ENCODE measurements at regions not wholly inside any gene's neighbourhood (a gene's known extent, or its start where the extent isn't known, plus 50 kb on each side); places are given as distances from the start of the nearest gene placed in this dataset.

GRCh38 chr9:13613296-13613695 lies 333.8 kb upstream of the MPDZ start:
- TF ChIP-seq NKRF (conservative IDR thresholded peaks at IDR 0.05) (no peak), CTCF (IDR thresholded peaks at IDR 0.05 in 2 of 3, conservative IDR thresholded peaks at IDR 0.05 in 1 of 3; ENCODE audit: control insufficient read depth in 2 of 3, extremely low read depth in 1 of 3, insufficient read depth in 1 of 3, low read depth in 3 of 3, low read length in 3 of 3) (no peak), NFYB (IDR thresholded peaks at IDR 0.05; ENCODE audit: insufficient read depth, low read depth, low read length) (no peak), SUZ12 (IDR thresholded peaks at IDR 0.05; ENCODE audit: unreplicated experiment) (no peak), RCOR1 (conservative IDR thresholded peaks at IDR 0.05; ENCODE audit: low read depth, low read length) (no peak), BRCA1 (IDR thresholded peaks at IDR 0.05; ENCODE audit: low read depth, low read length) (no peak), E4F1 (IDR thresholded peaks at IDR 0.05; ENCODE audit: borderline replicate concordance, partially characterized antibody) (no peak)
